Neural progenitor cell (in vitro differentiated cells): ENCODE measurements at regions not wholly inside any gene's neighbourhood (a gene's known extent, or its start where the extent isn't known, plus 50 kb on each side); places are given as distances from the start of the nearest gene placed in this dataset.
A peak's percentile ranks its signal among the peaks of the same experiment; 100 is the strongest.

ENCODE experiments used
- DNase-seq: peaks from one replicate; pipeline ENCODE4 v3.0.0-alpha.2; 2016; ENCODE audit warnings: low spot score
- H2AFZ ChIP-seq: fragments of 200-600 bp; sonication (generic); replicated peaks from 2 replicates; pipeline ENCODE4 v1.6.1; 2016; ENCODE audit warnings: antibody characterized with exemption
- H3F3A ChIP-seq: fragments of 200-600 bp; sonication (generic); 2 replicates; pipeline ENCODE4 v1.6.1; 2016; ENCODE audit warnings: antibody characterized with exemption, low read depth
- H3K27ac ChIP-seq: fragments of 200-600 bp; sonication (generic); 2 replicates; pipeline ENCODE4 v1.5.1; 2016; ENCODE audit warnings: mild to moderate bottlenecking
- H3K27me3 ChIP-seq: fragments of 200-600 bp; sonication (generic); 2 replicates; pipeline ENCODE4 v1.6.1; 2016; ENCODE audit warnings: mild to moderate bottlenecking, moderate library complexity
- H3K36me3 ChIP-seq: fragments of 200-600 bp; sonication (generic); 2 replicates; pipeline ENCODE4 v1.5.1; 2016
- H3K4me1 ChIP-seq: fragments of 200-600 bp; sonication (generic); 2 replicates; pipeline ENCODE4 v1.6.1; 2016; ENCODE audit warnings: mixed run types
- H3K4me2 ChIP-seq: fragments of 200-600 bp; sonication (generic); 2 replicates; pipeline ENCODE4 v1.6.1; 2016
- H3K4me3 ChIP-seq: fragments of 200-600 bp; sonication (generic); 2 replicates; pipeline ENCODE4 v1.5.1; 2016
- H3K79me2 ChIP-seq: fragments of 200-600 bp; sonication (generic); 2 replicates; pipeline ENCODE4 v1.6.1; 2016; ENCODE audit warnings: low read depth
- H3K9ac ChIP-seq: fragments of 200-600 bp; sonication (generic); 2 replicates; pipeline ENCODE4 v1.6.1; 2016
- H3K9me3 ChIP-seq: fragments of 200-600 bp; sonication (generic); 2 replicates; pipeline ENCODE4 v1.5.1; 2016; ENCODE audit warnings: low read depth
- H4K20me1 ChIP-seq: fragments of 200-600 bp; sonication (generic); 2 replicates; pipeline ENCODE4 v1.6.1; 2016; ENCODE audit warnings: low read depth
- H3K27ac Mint-ChIP-seq: 3 replicates; pipeline ENCODE4 v1.8.0; 2021; ENCODE audit warnings: mixed read lengths
- H3K27me3 Mint-ChIP-seq: 2 replicates; pipeline ENCODE4 v1.8.0; 2022; ENCODE audit warnings: low read depth, mild to moderate bottlenecking, inconsistent platforms, moderate library complexity, mixed read lengths; ENCODE audit not compliant: insufficient read depth
- H3K36me3 Mint-ChIP-seq: 3 replicates; pipeline ENCODE4 v1.8.0; 2021; ENCODE audit warnings: mixed read lengths
- H3K4me1 Mint-ChIP-seq: 3 replicates; pipeline ENCODE4 v1.8.0; 2021; ENCODE audit warnings: mixed read lengths
- H3K4me3 Mint-ChIP-seq: 3 replicates; pipeline ENCODE4 v1.8.0; 2021; ENCODE audit warnings: mild to moderate bottlenecking, moderate library complexity, mixed read lengths
- H3K9me3 Mint-ChIP-seq: 3 replicates; pipeline ENCODE4 v1.8.0; 2020; ENCODE audit warnings: mixed read lengths
- EZH2 ChIP-seq: fragments of 200-600 bp; sonication (generic); IDR thresholded peaks from 2 replicates; pipeline ENCODE4 v1.6.1; 2017; ENCODE audit warnings: antibody characterized with exemption, mild to moderate bottlenecking, moderate library complexity
- EZH2phosphoT487 ChIP-seq: fragments of 200-600 bp; sonication (generic); IDR thresholded peaks from 2 replicates; pipeline ENCODE4 v1.6.1; 2017; ENCODE audit warnings: antibody characterized with exemption
- TF ChIP-seq, protein P1 (sequence below): fragments of 200-600 bp; sonication (generic); IDR thresholded peaks from 2 replicates; pipeline ENCODE4 v1.5.1; 2017; ENCODE audit warnings: antibody characterized with exemption, mild to moderate bottlenecking

DNA sequence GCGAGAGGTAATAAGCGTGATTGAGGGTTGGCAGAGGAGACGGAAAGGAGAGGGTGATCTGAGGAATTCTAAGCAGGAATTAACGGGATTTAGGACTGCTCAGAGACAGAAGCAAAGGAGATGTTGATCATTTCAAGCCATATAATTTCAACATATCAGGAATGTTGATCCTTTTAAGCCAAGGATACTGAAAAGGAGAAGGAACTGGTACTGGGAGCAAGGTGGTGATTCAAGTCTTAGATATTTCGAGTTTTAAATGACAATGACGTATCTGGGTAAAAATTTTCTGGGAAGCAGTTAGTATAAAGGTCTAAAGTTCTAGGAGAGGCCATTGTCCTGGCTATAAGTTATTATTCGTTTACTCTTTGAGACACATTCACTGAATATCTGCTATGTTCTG is 91.3 kb upstream of the OGFRL1 start:
- H2AFZ ChIP-seq = no peak overlapping the region

DNA sequence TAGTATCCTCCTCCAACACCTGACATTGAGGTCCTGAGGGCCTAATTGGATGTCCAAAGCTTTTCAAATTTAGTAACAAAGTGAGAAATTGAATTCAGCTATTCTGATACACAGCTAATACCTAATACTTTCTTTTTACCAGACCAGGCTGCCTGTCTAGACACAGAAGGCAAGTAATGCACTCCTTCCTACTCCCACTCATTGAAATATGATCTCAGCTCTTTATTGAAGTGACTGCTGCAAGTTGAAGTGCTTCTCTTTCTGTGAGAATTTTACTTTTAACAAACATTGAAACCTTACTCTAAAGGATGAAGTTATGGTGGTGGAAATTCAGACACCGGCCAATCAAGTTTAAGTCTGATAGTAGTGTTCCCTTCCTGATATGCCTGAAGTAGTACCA is 90.8 kb upstream of the OGFRL1 start:
- Histone ChIP-seq H3F3A (no peaks in the 10 kb centered on the region), H3K9me3 (no peaks in the 10 kb centered on the region), H4K20me1 (no peaks in the 10 kb centered on the region), H3K9ac (no peak overlapping the region), H3K36me3 (no peaks in the 10 kb centered on the region), H3K4me3 (no peak overlapping the region), H3K79me2 (no peaks in the 10 kb centered on the region), H3K27ac (no peak overlapping the region), H3K4me1 (no peaks in the 10 kb centered on the region), H3K4me2 (no peak overlapping the region), H2AFZ (no peak overlapping the region), H3K27me3 (no peaks in the 10 kb centered on the region)
- Mint-ChIP-seq H3K4me1 (peaks cover 9% of the 10 kb centered on the region), H3K27ac (no peak overlapping the region), H3K9me3 (no peaks in the 10 kb centered on the region), H3K27me3 (no peaks in the 10 kb centered on the region), H3K4me3 (no peak overlapping the region), H3K36me3 (no peaks in the 10 kb centered on the region)
- DNase-seq = no peak
- TF ChIP-seq EZH2phosphoT487 = no peak
- TF ChIP-seq EZH2 = no peak
- TF ChIP-seq, protein P1, sequence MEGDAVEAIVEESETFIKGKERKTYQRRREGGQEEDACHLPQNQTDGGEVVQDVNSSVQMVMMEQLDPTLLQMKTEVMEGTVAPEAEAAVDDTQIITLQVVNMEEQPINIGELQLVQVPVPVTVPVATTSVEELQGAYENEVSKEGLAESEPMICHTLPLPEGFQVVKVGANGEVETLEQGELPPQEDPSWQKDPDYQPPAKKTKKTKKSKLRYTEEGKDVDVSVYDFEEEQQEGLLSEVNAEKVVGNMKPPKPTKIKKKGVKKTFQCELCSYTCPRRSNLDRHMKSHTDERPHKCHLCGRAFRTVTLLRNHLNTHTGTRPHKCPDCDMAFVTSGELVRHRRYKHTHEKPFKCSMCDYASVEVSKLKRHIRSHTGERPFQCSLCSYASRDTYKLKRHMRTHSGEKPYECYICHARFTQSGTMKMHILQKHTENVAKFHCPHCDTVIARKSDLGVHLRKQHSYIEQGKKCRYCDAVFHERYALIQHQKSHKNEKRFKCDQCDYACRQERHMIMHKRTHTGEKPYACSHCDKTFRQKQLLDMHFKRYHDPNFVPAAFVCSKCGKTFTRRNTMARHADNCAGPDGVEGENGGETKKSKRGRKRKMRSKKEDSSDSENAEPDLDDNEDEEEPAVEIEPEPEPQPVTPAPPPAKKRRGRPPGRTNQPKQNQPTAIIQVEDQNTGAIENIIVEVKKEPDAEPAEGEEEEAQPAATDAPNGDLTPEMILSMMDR = no peak

More for the DNA sequence above, 91.3 kb upstream of the OGFRL1 start:
- H3K9me3 Mint-ChIP-seq = no peaks in the 10 kb centered on the region
- no peak overlapping the region for H3K4me2 ChIP-seq
- H3K36me3 Mint-ChIP-seq = no peaks in the 10 kb centered on the region
- no peaks in the 10 kb centered on the region for H3K36me3 ChIP-seq
- no peaks in the 10 kb centered on the region for H3K9me3 ChIP-seq
- no peaks in the 10 kb centered on the region for H3K27me3 ChIP-seq
- no peaks in the 10 kb centered on the region for H3K79me2 ChIP-seq
- H3K9ac ChIP-seq = no peak overlapping the region
- no peak overlapping the region for H3K4me3 Mint-ChIP-seq
- no peaks in the 10 kb centered on the region for H3K27me3 Mint-ChIP-seq
- DNase-seq = no peak
- H3K27ac ChIP-seq = no peak overlapping the region
- H3K4me1 ChIP-seq = no peaks in the 10 kb centered on the region
- H3K4me1 Mint-ChIP-seq = peaks cover 9% of the 10 kb centered on the region
- no peaks in the 10 kb centered on the region for H3F3A ChIP-seq
- H4K20me1 ChIP-seq = no peaks in the 10 kb centered on the region
- H3K4me3 ChIP-seq = no peak overlapping the region
- no peak overlapping the region for H3K27ac Mint-ChIP-seq
- TF ChIP-seq EZH2 (no peak), EZH2phosphoT487 (peak; percentile 51)

DNA sequence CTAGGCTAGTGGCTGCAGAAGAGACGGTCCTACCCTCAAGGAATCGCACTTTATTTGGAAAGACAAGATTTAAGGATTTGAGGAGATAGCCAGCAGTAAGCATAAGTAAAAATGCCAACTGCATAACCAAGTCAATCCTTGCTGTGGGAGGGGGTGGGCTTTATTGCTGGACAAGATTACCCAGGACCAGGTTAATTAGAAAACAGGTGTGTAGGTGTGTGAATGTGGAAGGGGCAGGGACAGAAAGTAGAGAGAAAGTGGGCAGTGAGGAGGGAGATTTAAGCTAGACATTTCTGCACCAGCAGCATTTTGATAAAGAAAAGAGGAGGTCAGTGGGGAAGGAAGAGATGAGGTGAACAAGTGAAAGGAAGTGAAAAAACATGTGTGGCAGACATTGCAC is 89.7 kb upstream of the OGFRL1 start:
- Mint-ChIP-seq H3K9me3 (peaks cover 1% of the 10 kb centered on the region), H3K27me3 (no peaks in the 10 kb centered on the region), H3K4me1 (peaks cover 9% of the 10 kb centered on the region), H3K4me3 (no peak overlapping the region), H3K36me3 (no peaks in the 10 kb centered on the region), H3K27ac (no peak overlapping the region)
- TF ChIP-seq EZH2phosphoT487 (no peak), EZH2 (no peak)
- TF ChIP-seq, protein P1 = no peak
- no peak overlapping the region for H3K9ac ChIP-seq
- no peaks in the 10 kb centered on the region for H3K4me1 ChIP-seq
- H2AFZ ChIP-seq = no peak overlapping the region
- H3K27ac ChIP-seq = no peak overlapping the region
- H3K4me2 ChIP-seq = no peak overlapping the region
- no peaks in the 10 kb centered on the region for H3K27me3 ChIP-seq
- no peaks in the 10 kb centered on the region for H3F3A ChIP-seq
- no peak for DNase-seq
- no peaks in the 10 kb centered on the region for H4K20me1 ChIP-seq
- no peaks in the 10 kb centered on the region for H3K36me3 ChIP-seq
- H3K9me3 ChIP-seq = no peaks in the 10 kb centered on the region
- H3K79me2 ChIP-seq = no peaks in the 10 kb centered on the region
- no peak overlapping the region for H3K4me3 ChIP-seq

DNA sequence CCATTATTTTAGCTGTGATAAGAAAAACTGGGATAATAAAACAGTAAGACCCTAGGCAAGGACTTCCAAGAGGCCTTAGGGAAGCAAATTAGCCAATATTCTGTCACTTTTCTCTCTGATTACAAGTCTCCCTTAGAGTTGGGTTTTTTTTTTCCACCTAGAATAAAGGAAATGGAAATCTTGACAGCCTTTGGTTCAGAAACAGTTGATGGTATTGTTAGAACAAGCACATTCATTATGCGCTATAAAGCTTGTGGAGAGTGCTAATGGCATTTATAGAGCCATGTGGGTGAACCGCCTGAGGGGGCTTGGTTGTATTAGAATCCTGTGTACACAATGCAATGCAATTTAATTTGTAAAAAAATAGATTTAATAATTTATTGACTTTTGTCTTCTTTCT is 88.9 kb upstream of the OGFRL1 start:
- Mint-ChIP-seq H3K27ac (no peak overlapping the region), H3K4me3 (no peak overlapping the region), H3K4me1 (peaks cover 9% of the 10 kb centered on the region), H3K27me3 (no peaks in the 10 kb centered on the region), H3K9me3 (peaks cover 2% of the 10 kb centered on the region), H3K36me3 (no peaks in the 10 kb centered on the region)
- H3K4me2 ChIP-seq = no peak overlapping the region
- no peaks in the 10 kb centered on the region for H3F3A ChIP-seq
- no peaks in the 10 kb centered on the region for H3K4me1 ChIP-seq
- no peak overlapping the region for H3K9ac ChIP-seq
- H3K36me3 ChIP-seq = no peaks in the 10 kb centered on the region
- H2AFZ ChIP-seq = no peak overlapping the region
- no peaks in the 10 kb centered on the region for H4K20me1 ChIP-seq
- H3K79me2 ChIP-seq = no peaks in the 10 kb centered on the region
- H3K9me3 ChIP-seq = no peaks in the 10 kb centered on the region
- no peaks in the 10 kb centered on the region for H3K27me3 ChIP-seq
- TF ChIP-seq, protein P1 = no peak
- TF ChIP-seq EZH2 = no peak
- TF ChIP-seq EZH2phosphoT487 = no peak
- no peak for DNase-seq
- H3K4me3 ChIP-seq = no peak overlapping the region
- no peak overlapping the region for H3K27ac ChIP-seq
